OCI-LY3 (cell line): ENCODE measurements at regions not wholly inside any gene's neighbourhood (a gene's known extent, or its start where the extent isn't known, plus 50 kb on each side); places are given as distances from the start of the nearest gene placed in this dataset.

ENCODE experiments used
- EZH2phosphoT487 ChIP-seq: fragments of 200-600 bp; shearing (Covaris generic); IDR thresholded peaks from 2 replicates; pipeline ENCODE4 v1.6.1; 2018; ENCODE audit warnings: antibody characterized with exemption, mixed run types, low read depth
- TF ChIP-seq, protein P1 (sequence below): fragments of 200-600, 300-600 bp; sonication (generic); IDR thresholded peaks from 2 replicates; pipeline ENCODE4 v1.5.1; 2014; ENCODE audit warnings: antibody characterized with exemption, low read length, low read depth

DNA sequence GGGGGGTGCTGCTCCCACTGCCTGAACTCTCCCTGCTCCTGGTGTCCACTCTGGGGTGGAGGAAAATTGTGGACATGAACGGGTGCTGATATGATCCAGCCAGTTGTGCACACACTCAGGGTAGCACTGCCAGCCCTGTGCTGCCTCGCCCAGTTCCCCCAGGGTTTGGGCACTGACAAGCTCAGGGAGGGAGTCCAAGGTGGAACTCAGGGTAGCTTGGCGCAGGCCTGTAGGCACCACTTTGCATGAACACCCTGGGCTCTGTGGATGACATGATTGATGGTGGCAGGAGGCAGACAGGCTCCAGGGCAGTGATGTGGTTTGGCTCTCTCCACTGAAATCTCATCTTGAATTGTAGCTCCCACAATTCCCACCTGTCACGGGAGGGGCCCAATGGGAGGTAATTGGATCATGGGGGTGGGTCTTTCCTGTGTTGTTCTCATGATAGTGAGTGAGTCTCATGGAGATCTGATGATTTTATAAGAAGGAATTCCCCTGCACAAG, 572.0 kb upstream of the PABPC4L start:
- TF ChIP-seq, protein P1, sequence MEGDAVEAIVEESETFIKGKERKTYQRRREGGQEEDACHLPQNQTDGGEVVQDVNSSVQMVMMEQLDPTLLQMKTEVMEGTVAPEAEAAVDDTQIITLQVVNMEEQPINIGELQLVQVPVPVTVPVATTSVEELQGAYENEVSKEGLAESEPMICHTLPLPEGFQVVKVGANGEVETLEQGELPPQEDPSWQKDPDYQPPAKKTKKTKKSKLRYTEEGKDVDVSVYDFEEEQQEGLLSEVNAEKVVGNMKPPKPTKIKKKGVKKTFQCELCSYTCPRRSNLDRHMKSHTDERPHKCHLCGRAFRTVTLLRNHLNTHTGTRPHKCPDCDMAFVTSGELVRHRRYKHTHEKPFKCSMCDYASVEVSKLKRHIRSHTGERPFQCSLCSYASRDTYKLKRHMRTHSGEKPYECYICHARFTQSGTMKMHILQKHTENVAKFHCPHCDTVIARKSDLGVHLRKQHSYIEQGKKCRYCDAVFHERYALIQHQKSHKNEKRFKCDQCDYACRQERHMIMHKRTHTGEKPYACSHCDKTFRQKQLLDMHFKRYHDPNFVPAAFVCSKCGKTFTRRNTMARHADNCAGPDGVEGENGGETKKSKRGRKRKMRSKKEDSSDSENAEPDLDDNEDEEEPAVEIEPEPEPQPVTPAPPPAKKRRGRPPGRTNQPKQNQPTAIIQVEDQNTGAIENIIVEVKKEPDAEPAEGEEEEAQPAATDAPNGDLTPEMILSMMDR, result no peak
- no peak for TF ChIP-seq EZH2phosphoT487
